Motor neuron (in vitro differentiated cells): ENCODE measurements at regions not wholly inside any gene's neighbourhood (a gene's known extent, or its start where the extent isn't known, plus 50 kb on each side); places are given as distances from the start of the nearest gene placed in this dataset.
A peak's percentile ranks its signal among the peaks of the same experiment; 100 is the strongest.

Source experiments
- ATAC-seq, 8 experiments: fragments of 200-7000 bp; cut with Tn5 transposase; replicated peaks in 6 of 8; 2 replicates each; pipeline ENCODE4 v1.8.0; 2021; ENCODE audit warnings: mild to moderate bottlenecking in 8 of 8, moderate library complexity in 8 of 8
- H3K27ac ChIP-seq, 2 donors: fragments of 250-450 bp; sonication (Bioruptor Pico); 2 replicates each; pipeline ENCODE4 v1.9.0; 2021; ENCODE audit warnings: antibody characterized with exemption in 2 of 2, mild to moderate bottlenecking in 2 of 2, moderate library complexity in 1 of 2
- H3K4me1 ChIP-seq, 2 donors: fragments of 250-450 bp; sonication (Bioruptor Pico); replicated peaks in 1 of 2; 2 replicates each; pipeline ENCODE4 v1.6.1; 2021; ENCODE audit warnings: antibody characterized with exemption in 2 of 2, mild to moderate bottlenecking in 2 of 2, moderate library complexity in 1 of 2
- H3K4me3 ChIP-seq, 5 donors: fragments of 250-450 bp; sonication (Bioruptor Pico); 2 replicates each; pipeline ENCODE4 v1.9.0; 2021; ENCODE audit warnings: antibody characterized with exemption in 5 of 5, mild to moderate bottlenecking in 5 of 5, moderate library complexity in 4 of 5
- WGBS, 10 experiments: fragments of 450-650 bp; shearing (Covaris generic); methylation state at CpG; one replicate each; pipeline ENCODE4 v1.0.0; 2022; 5-methylcytosine and 5-hydroxymethylcytosine counted together
- in situ Hi-C, 9 experiments: fragments of 400-800 bp; cut with MboI; loops; one replicate each; pipeline ENCODE4 v1.15.0; 2021; ENCODE audit warnings: low sequenced_read_pairs in 9 of 9, low pct_unique_long_range_greater_than_20kb in 2 of 9; ENCODE audit not compliant: unreplicated experiment in 9 of 9

GRCh38 chr1:29677028-29678024, 441.0 kb downstream of the PTPRU start:
- peak in 6 of 8 experiments; percentile 22 to 81 (median 70) for ATAC-seq
- 20 to 90% (median 65%) methylated on average over 2 to 13 of the region's 18 CpGs; no CpG with 5 or more reads in 2 of the 10 experiments for WGBS, 10 experiments
- no peak overlapping the region for H3K27ac ChIP-seq
- peaks cover 11 to 36% of the 10 kb centered on the region in 2 donors for H3K4me1 ChIP-seq
- no peak overlapping the region for H3K4me3 ChIP-seq
- in situ Hi-C loops, result loop anchor here in 2 of 9 experiments (25.0 kb wide), 2 partner anchors 165 to 440 kb away; partner anchors contain the start of genes MECR (in 1 of the 2) and PTPRU (in 1 of the 2)

DNA sequence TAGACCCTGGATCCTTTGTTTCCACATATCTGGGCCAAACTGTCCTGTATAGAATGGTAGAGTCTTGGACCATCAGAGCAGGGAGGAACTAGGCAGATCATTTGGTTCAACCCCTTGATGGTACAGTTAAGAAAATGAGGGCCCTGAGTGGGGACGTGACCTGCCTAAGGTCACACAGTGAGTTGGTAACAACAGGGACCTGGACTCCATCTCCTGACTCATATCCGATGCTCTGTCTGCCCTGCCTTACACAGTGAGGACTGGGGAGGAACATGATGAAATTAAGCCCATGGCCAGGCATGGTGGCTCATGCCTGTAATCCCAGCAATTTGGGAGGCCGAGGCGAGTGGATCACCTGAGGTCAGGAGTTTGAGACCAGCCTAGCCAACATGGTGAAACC, 440.2 kb downstream of the PTPRU start:
- no peak for ATAC-seq
- no peak overlapping the region for H3K27ac ChIP-seq
- in situ Hi-C loops, result loop anchor here in 2 of 9 experiments (25.0 kb wide), 2 partner anchors 164 to 439 kb away; partner anchors contain the start of genes MECR (in 1 of the 2) and PTPRU (in 1 of the 2)
- 50 to 100% (median 88%) methylated on average over 1 to 3 of the region's 4 CpGs; no CpG with 5 or more reads in 4 of the 10 experiments for WGBS, 10 experiments
- H3K4me3 ChIP-seq, result no peak overlapping the region
- H3K4me1 ChIP-seq, result peaks cover 9 to 36% of the 10 kb centered on the region in 2 donors

- 10 to 90% (median 71%) methylated on average over 1 to 11 of the region's 12 CpGs; no CpG with 5 or more reads in 2 of the 10 experiments for WGBS, 10 experiments
- peak in 4 of 8 experiments; percentile 28 to 66 (median 60) for ATAC-seq
- in situ Hi-C loops, result loop anchor here in 2 of 9 experiments (25.0 kb wide), 2 partner anchors 163 to 438 kb away; partner anchors contain the start of genes MECR (in 1 of the 2) and PTPRU (in 1 of the 2)
- Histone ChIP-seq H3K4me1 (peaks cover 9 to 33% of the 10 kb centered on the region in 2 donors), H3K27ac (peak overlapping the region in 1 of 2 donors; percentile 6), H3K4me3 (no peak overlapping the region)
Measured at GRCh38 chr1:29675481-29676263, 439.4 kb downstream of the PTPRU start.

GRCh38 chr1:29674627-29675326, 438.5 kb downstream of the PTPRU start:
- in situ Hi-C loops, result loop anchor here in 2 of 9 experiments (25.0 kb wide), 2 partner anchors 162 to 437 kb away; partner anchors contain the start of genes MECR (in 1 of the 2) and PTPRU (in 1 of the 2)
- Histone ChIP-seq H3K4me3 (no peak overlapping the region), H3K27ac (peak overlapping the region in 1 of 2 donors; percentile 6), H3K4me1 (peaks cover 9 to 31% of the 10 kb centered on the region in 2 donors)
- no peak for ATAC-seq
- 71 to 94% (median 87%) methylated on average over 2 to 6 of the region's 6 CpGs; no CpG with 5 or more reads in 3 of the 10 experiments for WGBS, 10 experiments

- 0 to 85% (median 70%) methylated on average over 1 to 6 of the region's 6 CpGs; no CpG with 5 or more reads in 2 of the 10 experiments for WGBS, 10 experiments
- no peak for ATAC-seq
- Histone ChIP-seq H3K4me3 (no peak overlapping the region), H3K4me1 (peaks cover 9 to 34% of the 10 kb centered on the region in 2 donors), H3K27ac (no peak overlapping the region)
- in situ Hi-C loops, result no loop called here
Measured at GRCh38 chr1:29673669-29674626, 437.6 kb downstream of the PTPRU start.

DNA sequence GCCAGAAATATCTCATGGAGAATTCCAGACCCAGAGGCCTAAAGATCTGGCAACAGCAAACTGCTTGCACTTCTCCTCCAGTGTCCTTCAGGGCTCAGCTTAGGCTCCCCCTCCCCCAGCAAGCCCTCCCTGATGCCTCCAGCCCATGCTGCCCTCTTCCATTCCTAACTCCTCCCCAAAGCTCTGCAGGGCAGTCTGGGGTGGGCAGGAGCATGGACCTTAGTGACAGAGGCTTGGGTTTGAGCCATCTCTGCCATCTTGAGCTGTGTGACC, 436.8 kb downstream of the PTPRU start:
- Histone ChIP-seq H3K4me1 (peaks cover 9 to 34% of the 10 kb centered on the region in 2 donors), H3K27ac (peak overlapping the region in 1 of 2 donors; percentile 41), H3K4me3 (no peak overlapping the region)
- no peak for ATAC-seq
- in situ Hi-C loops, result no loop called here

DNA sequence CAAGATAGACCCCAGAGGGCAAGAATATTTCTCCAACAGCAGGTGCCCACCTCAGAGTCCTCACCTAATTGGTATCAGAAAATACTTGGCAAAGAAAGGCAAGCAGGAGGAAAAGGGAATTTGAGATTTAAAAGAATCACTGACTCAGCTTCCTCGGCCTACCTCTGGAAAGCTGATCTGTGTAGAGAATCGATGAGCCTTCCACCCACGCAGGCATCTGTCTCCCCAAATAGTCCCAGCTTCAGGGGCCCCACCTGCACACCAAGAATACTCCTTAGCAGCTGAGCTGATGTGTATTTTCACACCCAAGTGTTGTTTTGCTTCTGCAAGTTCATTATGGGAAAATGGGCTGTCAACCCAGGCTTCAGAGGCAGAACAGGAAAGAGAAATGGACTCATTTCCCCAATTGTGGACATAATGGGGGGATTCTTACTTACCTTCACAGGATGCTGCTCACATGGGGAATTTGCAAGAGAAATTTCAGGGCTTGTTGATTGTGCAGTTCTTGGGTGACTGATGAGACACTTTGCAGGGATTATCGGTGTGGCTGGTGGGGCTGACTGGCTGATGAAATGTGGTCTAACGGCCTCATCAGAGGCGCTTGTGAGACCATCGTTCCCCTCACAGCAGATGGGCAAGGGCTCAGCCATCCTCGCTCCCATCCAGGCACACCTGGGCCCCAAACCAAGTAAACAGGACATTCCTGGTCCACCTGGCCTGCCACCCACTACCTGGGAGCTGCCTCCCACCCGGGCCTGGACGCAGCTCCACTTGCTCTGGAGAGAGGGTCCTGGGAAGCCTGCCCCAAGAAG, 436.3 kb downstream of the PTPRU start:
- H3K4me1 ChIP-seq, result peaks cover 9 to 34% of the 10 kb centered on the region in 2 donors
- peak overlapping the region in 1 of 2 donors; percentile 41 for H3K27ac ChIP-seq
- peak in 4 of 8 experiments; percentile 16 to 67 (median 52) for ATAC-seq
- no peak overlapping the region for H3K4me3 ChIP-seq
- WGBS, 10 experiments, result 60 to 80% (median 69%) methylated on average over 1 to 8 of the region's 10 CpGs; no CpG with 5 or more reads in 1 of the 10 experiments
- in situ Hi-C loops, result no loop called here

DNA sequence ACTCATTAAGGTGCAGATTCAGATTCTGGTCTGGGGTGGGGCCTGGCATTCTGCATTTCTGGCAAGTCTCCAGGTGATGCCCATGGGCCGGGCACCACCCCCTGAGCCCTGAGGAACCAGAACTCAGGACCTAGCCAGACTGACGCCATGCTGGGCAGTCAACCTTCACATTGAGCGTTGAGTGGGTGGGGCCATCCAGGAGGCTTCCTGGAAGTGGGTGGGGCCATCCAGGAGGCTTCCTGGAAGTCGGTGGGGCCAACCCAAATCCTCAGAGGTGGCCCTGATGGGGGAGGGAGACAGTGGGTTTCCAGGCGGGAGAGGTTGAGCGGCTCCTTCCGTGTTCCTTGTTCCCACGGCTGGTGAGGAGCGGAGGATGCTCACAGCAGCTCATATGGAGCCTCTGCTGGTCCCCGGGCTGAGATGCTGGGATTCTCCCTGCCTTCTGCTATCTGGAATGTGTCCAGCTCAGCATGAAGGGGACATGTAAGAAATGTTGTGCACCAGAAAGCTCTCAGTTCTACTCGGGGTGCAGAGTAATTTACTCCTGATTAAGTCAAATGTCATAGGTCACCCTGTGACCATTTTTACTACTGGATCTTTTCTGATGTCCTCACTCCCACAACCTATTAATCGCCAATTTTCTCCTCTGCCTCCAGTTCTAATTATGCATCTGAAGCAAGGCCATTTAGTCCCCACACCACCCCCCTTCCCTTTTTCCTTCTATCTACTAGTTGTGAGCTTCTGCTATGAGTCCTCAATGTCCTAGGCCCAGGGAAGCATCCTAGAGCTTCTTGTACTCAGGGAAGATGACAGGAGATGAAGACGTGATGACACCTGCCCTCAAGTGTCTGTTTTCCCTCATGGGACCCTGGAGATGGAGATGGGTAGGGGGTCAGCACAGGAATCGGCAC, 435.4 kb downstream of the PTPRU start:
- no peak for ATAC-seq

DNA sequence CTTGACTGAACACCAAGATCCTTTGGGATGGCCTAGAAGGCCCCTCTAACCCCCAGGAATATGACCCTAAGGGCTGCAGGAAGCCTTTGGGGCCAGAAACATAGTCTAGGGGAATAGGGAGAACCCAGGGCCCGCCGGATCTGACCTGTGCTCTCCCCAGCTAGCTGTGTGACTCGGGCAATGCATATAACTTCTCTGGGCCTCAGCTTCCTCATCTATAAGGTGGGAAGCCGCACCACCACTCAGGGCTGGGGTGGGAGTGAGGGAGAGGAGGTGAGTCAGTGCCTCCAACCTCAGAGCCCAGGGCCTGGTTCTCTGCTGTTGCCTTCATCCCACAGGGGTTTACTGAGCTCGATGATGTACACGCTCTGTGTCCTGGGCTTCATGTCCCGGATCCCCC, 434.4 kb downstream of the PTPRU start:
- Histone ChIP-seq H3K27ac (no peak overlapping the region), H3K4me3 (no peak overlapping the region), H3K4me1 (peaks cover 4 to 24% of the 10 kb centered on the region in 2 donors)
- 89 to 94% (median 90%) methylated on average over 2 to 7 of the region's 7 CpGs; no CpG with 5 or more reads in 7 of the 10 experiments for WGBS, 10 experiments
- in situ Hi-C loops, result no loop called here
- ATAC-seq, result no peak

More for the DNA sequence above, 435.4 kb downstream of the PTPRU start:
- Histone ChIP-seq H3K4me1 (peaks cover 4 to 27% of the 10 kb centered on the region in 2 donors), H3K27ac (no peak overlapping the region), H3K4me3 (no peak overlapping the region)
- 30 to 100% (median 72%) methylated on average over 1 to 5 of the region's 14 CpGs; no CpG with 5 or more reads in 2 of the 10 experiments for WGBS, 10 experiments
- in situ Hi-C loops, result no loop called here

DNA sequence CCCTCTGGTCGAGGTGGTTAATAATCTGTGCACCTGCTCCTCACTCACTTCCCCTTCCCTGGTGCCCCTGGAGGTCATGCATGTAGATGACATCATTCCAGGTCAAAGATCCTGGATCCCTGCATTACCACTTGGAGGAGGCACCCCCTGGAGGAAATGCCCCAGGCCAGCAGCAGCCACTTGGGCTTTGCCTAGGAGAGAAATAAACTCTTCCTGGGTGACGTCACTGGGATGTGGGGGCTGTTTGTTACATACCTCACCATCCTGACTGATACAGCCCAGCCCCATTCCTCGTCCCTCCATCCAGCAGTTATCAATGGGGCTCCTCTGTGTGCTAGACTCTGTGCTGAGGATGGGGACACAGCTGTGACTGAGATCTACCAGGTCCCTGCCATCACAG, 433.6 kb downstream of the PTPRU start:
- peaks cover 0 to 16% of the 10 kb centered on the region in 2 donors for H3K4me1 ChIP-seq
- 40 to 100% (median 100%) methylated on average over 1 to 2 of the region's 3 CpGs; no CpG with 5 or more reads in 5 of the 10 experiments for WGBS, 10 experiments
- no peak overlapping the region for H3K27ac ChIP-seq
- no peak overlapping the region for H3K4me3 ChIP-seq
- in situ Hi-C loops, result no loop called here
- no peak for ATAC-seq
